HUDEP-2 (cell line): ENCODE measurements at regions not wholly inside any gene's neighbourhood (a gene's known extent, or its start where the extent isn't known, plus 50 kb on each side); places are given as distances from the start of the nearest gene placed in this dataset.
A peak's percentile ranks its signal among the peaks of the same experiment; 100 is the strongest.

Experiments
- DNase-seq, 76 experiments: peaks; one replicate each; lab custom pipeline; 2025; ENCODE audit not compliant: unreplicated experiment in 76 of 76; lab: John Stamatoyannopoulos, UW

- no peak for DNase-seq
Measured at GRCh38 chr4:27248829-27249228, 388.2 kb downstream of the STIM2 start.

- DNase-seq, result no peak
Measured at GRCh38 chr4:27251771-27252170, 391.1 kb downstream of the STIM2 start.

DNA sequence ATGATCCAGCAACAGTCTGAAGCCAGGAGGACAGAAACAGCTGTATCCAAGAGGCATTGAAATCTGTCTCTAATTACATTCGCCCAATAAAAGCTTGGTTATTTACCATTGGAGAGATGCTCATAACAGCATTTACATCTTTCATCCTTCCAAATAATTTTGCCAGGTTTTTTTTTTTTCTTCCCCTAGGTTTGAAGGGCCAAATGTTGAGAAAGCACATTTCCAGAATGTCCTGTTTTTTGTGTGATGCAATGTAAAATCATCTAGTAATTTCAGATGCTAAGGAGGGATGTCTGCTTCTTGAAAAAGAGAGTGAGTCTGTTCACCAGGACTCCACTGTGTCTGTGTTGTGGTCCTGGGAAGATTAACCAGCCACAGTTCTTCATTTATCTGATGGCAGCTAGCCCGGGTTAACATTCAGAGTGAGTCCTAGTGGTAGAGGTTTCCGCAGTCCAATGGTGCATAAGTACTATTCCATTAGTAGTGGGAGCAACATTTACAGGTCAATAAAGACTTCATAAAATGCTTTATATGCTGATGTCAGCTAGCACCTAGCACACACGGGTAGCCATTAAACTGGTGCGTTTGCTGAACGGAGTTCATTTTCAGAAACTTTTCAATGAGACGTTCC is 406.8 kb downstream of the STIM2 start:
- no peak for DNase-seq

DNA sequence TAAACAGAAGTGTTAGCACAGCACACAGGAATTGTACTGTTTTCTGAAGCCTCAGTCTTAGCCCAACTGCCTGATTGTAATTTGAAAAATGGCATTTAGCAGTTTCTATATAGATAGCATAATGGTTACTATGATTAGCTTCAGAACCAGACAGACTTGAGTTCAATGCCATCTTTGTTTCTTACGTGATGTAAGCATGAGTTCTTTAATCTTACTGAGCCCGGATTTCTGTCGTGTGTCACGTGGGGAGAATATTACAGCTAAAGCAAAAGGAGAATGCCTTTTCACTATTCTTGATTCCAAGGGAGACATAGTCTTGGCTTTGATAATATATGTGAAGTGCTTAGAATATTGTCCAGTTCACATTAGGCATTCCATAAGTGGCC is 407.3 kb downstream of the STIM2 start:
- no peak for DNase-seq

DNA sequence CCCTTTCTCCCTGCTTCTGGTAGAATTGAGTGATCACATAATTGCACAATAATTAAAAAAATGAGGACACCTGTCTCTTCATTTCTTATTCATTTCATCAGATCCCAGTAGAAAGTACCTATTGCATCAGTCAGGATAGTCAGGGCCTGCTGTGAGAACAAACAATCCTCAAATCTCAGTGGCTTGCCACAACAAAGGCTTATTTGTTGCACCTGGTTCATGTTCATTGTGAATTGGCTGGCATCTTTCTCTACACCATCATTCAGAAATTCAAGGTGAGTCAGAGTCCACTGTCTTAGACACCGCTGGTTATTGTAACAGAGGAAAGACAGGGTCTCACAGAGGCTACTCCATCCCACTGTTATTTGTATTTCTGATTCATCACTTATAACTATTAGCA is 409.8 kb downstream of the STIM2 start:
- DNase-seq, result no peak

DNA sequence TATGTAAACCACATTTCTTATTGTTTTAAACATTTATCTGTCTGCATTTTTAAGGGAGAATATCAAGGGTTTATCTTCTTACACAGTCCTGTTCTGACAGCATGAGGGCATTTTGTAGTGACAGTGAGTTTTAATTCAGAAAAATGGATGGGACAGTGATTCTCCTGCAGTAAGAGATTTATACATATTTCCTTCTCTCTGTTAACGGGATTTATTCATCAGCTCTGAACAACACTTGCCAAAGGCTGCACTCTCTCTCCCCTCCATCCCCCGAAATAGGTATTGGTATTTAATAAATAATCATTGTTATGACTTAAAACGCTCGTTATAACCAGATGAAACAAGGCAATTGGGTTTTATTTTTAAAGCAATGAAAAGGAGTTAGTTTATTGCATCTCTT is 410.9 kb downstream of the STIM2 start:
- DNase-seq, result no peak

DNA sequence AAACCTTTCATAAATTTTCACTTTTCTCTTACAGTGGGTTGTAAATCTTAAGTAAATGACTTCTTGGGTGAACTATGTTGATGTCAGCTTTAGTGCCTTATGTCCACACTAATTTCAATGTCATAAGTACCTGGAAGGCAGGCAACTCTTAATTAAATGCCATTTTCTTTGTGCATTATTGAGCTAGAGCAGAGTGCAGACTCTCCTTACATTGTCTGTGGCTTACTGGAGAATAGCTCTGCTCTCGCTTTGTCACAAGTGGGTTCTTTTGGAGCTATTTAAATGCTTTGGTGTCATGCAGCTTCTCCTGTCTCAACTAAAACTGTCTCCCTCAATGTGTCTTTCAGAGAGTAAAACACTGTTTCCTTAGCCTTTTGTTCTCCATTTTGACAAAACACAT is 411.6 kb downstream of the STIM2 start:
- DNase-seq, result no peak

DNA sequence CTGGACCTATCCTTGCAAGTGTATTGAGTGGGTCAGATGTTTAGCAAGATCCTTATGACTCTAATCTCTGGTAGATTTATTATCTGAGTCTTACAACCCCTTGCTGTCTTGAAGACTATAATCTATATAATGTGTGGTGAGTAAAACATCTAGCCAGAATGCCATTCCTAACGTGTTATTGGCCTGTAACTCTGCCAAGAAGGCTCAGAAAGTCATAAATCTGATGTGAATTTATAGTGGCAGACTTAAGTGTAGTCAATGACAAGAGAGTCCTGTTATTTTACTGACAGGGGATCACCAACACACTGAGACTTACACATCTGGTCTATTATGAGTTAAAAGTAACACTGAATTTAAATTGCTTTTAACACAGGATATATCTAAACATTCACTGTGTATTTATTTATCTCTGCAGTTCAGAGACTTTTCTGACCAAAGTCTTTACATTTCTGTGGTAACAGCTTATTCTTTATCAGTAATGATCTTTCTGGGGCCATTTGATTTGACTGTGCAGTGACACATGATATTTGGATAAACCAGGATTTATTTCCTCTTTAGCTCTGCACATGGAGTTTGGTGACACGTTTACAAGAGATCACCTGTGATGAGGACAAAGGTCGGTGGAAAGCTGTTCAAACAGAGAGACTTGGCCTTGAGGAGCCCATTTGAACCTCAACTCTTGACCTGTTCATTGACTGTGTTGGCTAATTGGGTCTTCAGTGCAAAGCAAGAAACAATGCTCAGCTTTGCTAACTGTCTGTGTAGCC is 415.8 kb downstream of the STIM2 start:
- DNase-seq, result no peak

GRCh38 chr4:27278615-27279375 is 418.2 kb downstream of the STIM2 start:
- DNase-seq, result peak in 14 of 76 experiments; percentile 0 to 16 (median 2)

GRCh38 chr4:27288496-27288895 is 427.9 kb downstream of the STIM2 start:
- no peak for DNase-seq

GRCh38 chr4:27289704-27290103 is 429.1 kb downstream of the STIM2 start:
- no peak for DNase-seq

DNA sequence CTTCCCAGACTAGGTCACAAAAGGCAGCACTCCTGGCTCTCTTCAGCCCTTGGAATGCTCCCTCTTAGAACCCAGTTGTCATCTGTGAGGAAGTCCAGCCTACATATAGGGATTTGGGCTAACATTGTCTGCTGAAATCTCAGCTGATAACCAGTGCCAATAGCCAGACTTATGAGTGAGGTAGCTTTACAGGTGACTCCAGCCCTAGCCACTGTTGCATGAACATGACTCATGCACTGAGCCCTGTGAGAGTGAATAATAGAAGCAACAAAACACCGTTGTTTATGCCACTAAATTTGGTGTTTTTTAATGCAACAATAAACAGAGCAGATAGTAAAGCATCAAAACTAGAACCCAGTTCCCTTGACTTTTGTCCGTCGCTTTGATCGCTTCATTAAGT is 433.2 kb downstream of the STIM2 start:
- DNase-seq, result no peak

GRCh38 chr4:27304751-27305150 is 444.1 kb downstream of the STIM2 start:
- no peak for DNase-seq

DNA sequence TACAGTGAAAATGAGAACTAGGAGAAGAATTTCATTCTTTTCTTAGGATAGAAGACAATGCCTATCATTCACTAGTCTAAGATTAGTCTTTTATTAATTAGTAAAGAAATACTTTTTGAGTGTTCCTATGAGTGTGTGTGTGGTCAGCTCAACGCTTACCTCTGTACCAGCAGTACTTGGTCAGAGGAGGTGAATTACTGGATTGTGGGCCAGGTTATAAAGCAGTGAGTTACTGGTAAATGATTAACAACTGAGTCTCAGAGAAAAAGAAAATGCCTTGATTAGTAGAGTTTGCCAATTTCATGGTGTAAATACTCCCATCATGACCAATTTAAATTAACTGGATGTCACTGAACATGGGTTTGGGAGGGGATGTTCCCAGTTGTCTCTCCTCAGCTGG is 444.6 kb downstream of the STIM2 start:
- DNase-seq, result no peak

- no peak for DNase-seq
Measured at GRCh38 chr4:27308379-27308778, 447.7 kb downstream of the STIM2 start.

- DNase-seq, result no peak
Measured at GRCh38 chr4:27315625-27316024, 455.0 kb downstream of the STIM2 start.

GRCh38 chr4:27316176-27316575 is 455.5 kb downstream of the STIM2 start:
- DNase-seq, result no peak

DNA sequence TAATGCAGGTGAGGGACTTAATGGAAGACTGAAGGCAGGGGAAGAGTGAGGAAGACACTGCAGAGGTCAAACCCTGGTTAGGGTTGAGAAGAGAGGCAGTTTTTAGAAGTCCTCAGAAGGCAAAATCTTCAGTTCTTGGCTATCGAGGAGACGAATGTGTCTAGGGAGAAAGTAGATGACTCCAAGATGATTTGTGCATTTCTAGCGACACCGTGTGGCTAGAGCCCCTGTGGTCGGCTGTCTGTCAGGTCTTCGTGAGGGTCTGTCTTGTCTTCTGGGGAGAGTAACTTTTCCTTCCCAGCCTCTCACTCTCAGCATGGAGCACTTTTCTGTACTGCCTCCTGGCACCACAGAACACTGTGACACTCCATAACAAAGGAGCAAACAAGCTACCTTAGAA is 458.1 kb downstream of the STIM2 start:
- peak in 13 of 76 experiments; percentile 0 to 11 (median 1) for DNase-seq

- DNase-seq, result no peak
Measured at GRCh38 chr4:27326991-27327390, 466.4 kb downstream of the STIM2 start.

DNA sequence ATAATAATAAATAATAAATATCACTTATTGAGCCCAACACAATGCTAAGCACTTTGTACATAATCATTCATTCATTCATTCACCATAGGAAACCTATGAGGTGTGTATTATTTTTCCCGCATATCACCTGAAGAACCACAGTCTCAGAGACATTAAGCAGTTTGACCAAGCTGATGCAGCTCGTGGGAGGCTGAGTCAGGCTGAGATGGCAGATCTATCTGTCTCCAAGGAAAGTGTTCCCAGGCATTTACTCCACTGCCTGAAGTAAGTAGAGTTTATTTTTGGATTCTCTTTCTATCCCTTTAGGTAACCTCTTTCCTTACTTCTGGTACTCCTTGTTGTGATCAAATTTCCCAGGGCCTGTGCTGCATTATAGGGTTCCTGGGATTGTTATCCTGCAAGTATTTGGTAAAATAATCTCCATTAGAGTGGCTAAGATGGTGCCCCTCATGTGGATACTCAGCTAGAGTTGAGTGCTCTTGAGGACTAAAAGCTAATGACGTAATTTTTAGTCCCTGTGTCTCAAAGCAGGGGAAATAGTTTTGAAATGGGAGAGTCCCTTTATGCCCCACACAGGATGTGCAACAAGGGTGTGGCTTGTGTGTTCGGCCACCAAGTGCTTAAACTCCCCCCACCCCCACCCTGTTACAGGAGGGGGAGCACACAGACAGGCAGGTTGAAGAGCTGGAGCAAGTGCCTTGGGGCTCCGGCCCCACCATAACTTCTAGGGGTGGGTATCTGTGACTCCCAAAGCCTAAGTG is 467.0 kb downstream of the STIM2 start:
- DNase-seq, result no peak

DNA sequence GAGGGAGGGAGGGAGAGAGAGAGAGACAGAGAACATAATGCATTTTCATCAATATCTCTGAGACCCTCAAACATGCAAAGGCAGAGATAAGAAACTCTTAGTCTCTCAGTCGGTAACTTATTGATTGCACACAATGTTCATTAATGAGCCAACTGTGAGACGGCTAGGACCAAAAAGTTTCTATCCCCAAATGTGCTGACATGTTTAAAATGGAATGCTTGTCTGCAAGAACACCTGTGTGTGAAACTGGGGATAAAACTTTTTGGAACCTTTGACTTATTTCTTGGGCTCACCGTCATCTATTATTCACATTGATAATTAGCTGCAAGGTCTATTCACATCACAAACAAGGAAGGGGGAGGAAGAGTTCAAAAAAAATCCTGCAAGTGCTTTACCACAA is 477.9 kb downstream of the STIM2 start:
- DNase-seq, result no peak
